WTC11 (cell line): ENCODE measurements at regions not wholly inside any gene's neighbourhood (a gene's known extent, or its start where the extent isn't known, plus 50 kb on each side); places are given as distances from the start of the nearest gene placed in this dataset.

ENCODE experiments used
- ATAC-seq: fragments of 200-7000 bp; cut with Tn5 transposase; 2 replicates; pipeline ENCODE4 v1.10.0; 2021; ENCODE audit warnings: mild to moderate bottlenecking, moderate library complexity
- CTCF ChIA-PET: fragments of 300-600 bp; sonication (Branson Sonifier 250); formaldehyde crosslinking; loops from one replicate; lab custom pipeline; 2021; ENCODE audit warnings: antibody characterized with exemption; lab: Charles Lee
- POLR2A ChIA-PET: fragments of 350-600 bp; sonication (Branson Sonifier 250); formaldehyde crosslinking; loops from one replicate; lab custom pipeline; 2021; ENCODE audit warnings: antibody characterized with exemption; lab: Charles Lee
- DNase-seq: peaks from one replicate; pipeline ENCODE4 v3.0.0; 2021; ENCODE audit warnings: low spot score
- H3K27ac Mint-ChIP-seq: 2 replicates; pipeline ENCODE4 v1.8.0; 2021; ENCODE audit warnings: mixed read lengths
- H3K27me3 Mint-ChIP-seq: 2 replicates; pipeline ENCODE4 v1.8.0; 2021; ENCODE audit warnings: low read depth, mild to moderate bottlenecking, moderate library complexity, mixed read lengths
- H3K36me3 Mint-ChIP-seq: 2 replicates; pipeline ENCODE4 v1.8.0; 2021; ENCODE audit warnings: mixed read lengths
- H3K4me1 Mint-ChIP-seq: 2 replicates; pipeline ENCODE4 v1.8.0; 2022; ENCODE audit warnings: mixed read lengths
- H3K4me3 Mint-ChIP-seq: 2 replicates; pipeline ENCODE4 v1.8.0; 2021; ENCODE audit warnings: mild to moderate bottlenecking, moderate library complexity, mixed read lengths
- H3K9me3 Mint-ChIP-seq: 2 replicates; pipeline ENCODE4 v1.8.0; 2021; ENCODE audit warnings: mixed read lengths
- EMX1 ChIP-seq: fragments of 250-450 bp; sonication (Bioruptor Pico); IDR thresholded peaks from 2 replicates; pipeline ENCODE4 v1.8.0; 2021; ENCODE audit warnings: mild to moderate bottlenecking
- ETV6 ChIP-seq: sonication (generic); formaldehyde crosslinking; IDR thresholded peaks from 2 replicates; pipeline ENCODE4 v1.8.1; 2022; ENCODE audit warnings: mild to moderate bottlenecking, missing genetic modification reagents
- FOXP1 ChIP-seq: sonication (generic); formaldehyde crosslinking; IDR thresholded peaks from 2 replicates; pipeline ENCODE4 v1.8.0; 2022; ENCODE audit warnings: missing genetic modification reagents, mild to moderate bottlenecking, moderate library complexity, borderline replicate concordance
- NFATC4 ChIP-seq: fragments of 250-450 bp; sonication (Bioruptor Pico); IDR thresholded peaks from 2 replicates; pipeline ENCODE4 v1.9.0; 2021; ENCODE audit warnings: mild to moderate bottlenecking
- NR1H2 ChIP-seq: sonication (generic); formaldehyde crosslinking; IDR thresholded peaks from 2 replicates; pipeline ENCODE4 v1.9.0; 2021; ENCODE audit warnings: mild to moderate bottlenecking, moderate library complexity, missing genetic modification reagents
- NR3C1 ChIP-seq: sonication (generic); formaldehyde crosslinking; conservative IDR thresholded peaks from 2 replicates; pipeline ENCODE4 v1.8.1; 2023; ENCODE audit warnings: low read depth, mild to moderate bottlenecking, missing genetic modification reagents
- SP1 ChIP-seq: sonication (generic); formaldehyde crosslinking; conservative IDR thresholded peaks from 2 replicates; pipeline ENCODE4 v1.8.1; 2022; ENCODE audit warnings: missing genetic modification reagents
- TCF7 ChIP-seq: sonication (generic); formaldehyde crosslinking; IDR thresholded peaks from 2 replicates; pipeline ENCODE4 v1.8.0; 2022; ENCODE audit warnings: mild to moderate bottlenecking, low read depth, missing genetic modification reagents, moderate library complexity
- TEAD4 ChIP-seq: sonication (generic); formaldehyde crosslinking; IDR thresholded peaks from 2 replicates; pipeline ENCODE4 v1.8.0; 2022; ENCODE audit warnings: mild to moderate bottlenecking, missing genetic modification reagents
- ZNF121 ChIP-seq: sonication (generic); formaldehyde crosslinking; IDR thresholded peaks from 2 replicates; pipeline ENCODE4 v1.8.0; 2023; ENCODE audit warnings: missing genetic modification reagents
- ZNF219 ChIP-seq: sonication (generic); formaldehyde crosslinking; IDR thresholded peaks from 2 replicates; pipeline ENCODE4 v1.8.0; 2023; ENCODE audit warnings: missing genetic modification reagents, mild to moderate bottlenecking, borderline replicate concordance
- ZNF317 ChIP-seq: sonication (generic); formaldehyde crosslinking; IDR thresholded peaks from 2 replicates; pipeline ENCODE4 v1.8.1; 2023; ENCODE audit warnings: low read depth, mild to moderate bottlenecking, moderate library complexity, missing genetic modification reagents, borderline replicate concordance
- ZNF396 ChIP-seq: fragments of 250-450 bp; sonication (Bioruptor Pico); IDR thresholded peaks from 2 replicates; pipeline ENCODE4 v1.8.0; 2021; ENCODE audit warnings: mild to moderate bottlenecking, moderate library complexity, borderline replicate concordance
- ZNF671 ChIP-seq: fragments of 250-450 bp; sonication (Bioruptor Pico); IDR thresholded peaks from 2 replicates; pipeline ENCODE4 v1.8.0; 2021; ENCODE audit warnings: mild to moderate bottlenecking
- TF ChIP-seq, protein P1 (sequence below): sonication (generic); formaldehyde crosslinking; IDR thresholded peaks from 2 replicates; pipeline ENCODE4 v1.8.1; 2023; ENCODE audit warnings: mild to moderate bottlenecking, missing genetic modification reagents, borderline replicate concordance
- TF ChIP-seq, protein P2 (sequence below): fragments of 250-450 bp; sonication (Bioruptor Pico); IDR thresholded peaks from 2 replicates; pipeline ENCODE4 v2.1.2; 2022; ENCODE audit warnings: mild to moderate bottlenecking, moderate library complexity
- TF ChIP-seq, protein P3 (sequence below): fragments of 250-450 bp; sonication (Bioruptor Pico); IDR thresholded peaks from 2 replicates; pipeline ENCODE4 v1.9.0; 2021; ENCODE audit warnings: moderate library complexity, mild to moderate bottlenecking, inconsistent platforms, borderline replicate concordance
- TF ChIP-seq, protein P4 (sequence below): sonication (generic); formaldehyde crosslinking; IDR thresholded peaks from 2 replicates; pipeline ENCODE4 v1.8.1; 2023; ENCODE audit warnings: mild to moderate bottlenecking, missing genetic modification reagents
- TF ChIP-seq, protein P5 (sequence below): sonication (generic); formaldehyde crosslinking; IDR thresholded peaks from 2 replicates; pipeline ENCODE4 v1.8.0; 2022; ENCODE audit warnings: missing genetic modification reagents
- TF ChIP-seq, protein P6 (sequence below): sonication (generic); formaldehyde crosslinking; IDR thresholded peaks from 2 replicates; pipeline ENCODE4 v1.8.1; 2022; ENCODE audit warnings: missing genetic modification reagents, borderline replicate concordance

DNA sequence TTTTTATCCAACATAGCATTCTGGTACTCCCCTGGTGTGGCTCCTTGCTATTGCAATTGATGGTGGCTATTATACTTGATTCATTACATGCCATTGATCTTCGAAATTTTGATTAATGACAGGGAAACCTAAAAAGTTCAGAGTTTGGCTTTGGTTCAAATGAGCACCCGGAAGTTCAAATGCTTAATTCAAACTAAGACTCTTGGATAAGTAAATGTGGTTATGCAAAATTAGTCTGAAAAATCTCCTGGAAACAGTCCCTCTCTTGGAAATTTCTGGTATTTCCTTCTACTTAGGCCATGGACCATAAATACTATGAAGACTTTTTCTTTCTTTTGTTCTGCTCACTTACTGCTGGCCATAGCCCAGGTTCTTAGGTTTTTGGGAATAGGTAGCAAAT is 65.3 kb upstream of the SMIM21 start:
- ChIA-PET POLR2A (no interaction called here), CTCF (no interaction called here)
- TF ChIP-seq SP1 (CRISPR knock-in tag) (no peak), EMX1 (CRISPR knock-in tag) (no peak), ETV6 (CRISPR knock-in tag) (no peak), NR3C1 (CRISPR knock-in tag) (no peak), TCF7 (no peak), ZNF671 (no peak), NR1H2 (CRISPR knock-in tag) (no peak), NFATC4 (CRISPR knock-in tag) (no peak), ZNF396 (CRISPR knock-in tag) (no peak), ZNF121 (CRISPR knock-in tag) (no peak), TEAD4 (CRISPR knock-in tag) (no peak)
- TF ChIP-seq, protein P1, sequence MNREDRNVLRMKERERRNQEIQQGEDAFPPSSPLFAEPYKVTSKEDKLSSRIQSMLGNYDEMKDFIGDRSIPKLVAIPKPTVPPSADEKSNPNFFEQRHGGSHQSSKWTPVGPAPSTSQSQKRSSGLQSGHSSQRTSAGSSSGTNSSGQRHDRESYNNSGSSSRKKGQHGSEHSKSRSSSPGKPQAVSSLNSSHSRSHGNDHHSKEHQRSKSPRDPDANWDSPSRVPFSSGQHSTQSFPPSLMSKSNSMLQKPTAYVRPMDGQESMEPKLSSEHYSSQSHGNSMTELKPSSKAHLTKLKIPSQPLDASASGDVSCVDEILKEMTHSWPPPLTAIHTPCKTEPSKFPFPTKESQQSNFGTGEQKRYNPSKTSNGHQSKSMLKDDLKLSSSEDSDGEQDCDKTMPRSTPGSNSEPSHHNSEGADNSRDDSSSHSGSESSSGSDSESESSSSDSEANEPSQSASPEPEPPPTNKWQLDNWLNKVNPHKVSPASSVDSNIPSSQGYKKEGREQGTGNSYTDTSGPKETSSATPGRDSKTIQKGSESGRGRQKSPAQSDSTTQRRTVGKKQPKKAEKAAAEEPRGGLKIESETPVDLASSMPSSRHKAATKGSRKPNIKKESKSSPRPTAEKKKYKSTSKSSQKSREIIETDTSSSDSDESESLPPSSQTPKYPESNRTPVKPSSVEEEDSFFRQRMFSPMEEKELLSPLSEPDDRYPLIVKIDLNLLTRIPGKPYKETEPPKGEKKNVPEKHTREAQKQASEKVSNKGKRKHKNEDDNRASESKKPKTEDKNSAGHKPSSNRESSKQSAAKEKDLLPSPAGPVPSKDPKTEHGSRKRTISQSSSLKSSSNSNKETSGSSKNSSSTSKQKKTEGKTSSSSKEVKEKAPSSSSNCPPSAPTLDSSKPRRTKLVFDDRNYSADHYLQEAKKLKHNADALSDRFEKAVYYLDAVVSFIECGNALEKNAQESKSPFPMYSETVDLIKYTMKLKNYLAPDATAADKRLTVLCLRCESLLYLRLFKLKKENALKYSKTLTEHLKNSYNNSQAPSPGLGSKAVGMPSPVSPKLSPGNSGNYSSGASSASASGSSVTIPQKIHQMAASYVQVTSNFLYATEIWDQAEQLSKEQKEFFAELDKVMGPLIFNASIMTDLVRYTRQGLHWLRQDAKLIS (CRISPR knock-in tag): no peak
- TF ChIP-seq, protein P2, sequence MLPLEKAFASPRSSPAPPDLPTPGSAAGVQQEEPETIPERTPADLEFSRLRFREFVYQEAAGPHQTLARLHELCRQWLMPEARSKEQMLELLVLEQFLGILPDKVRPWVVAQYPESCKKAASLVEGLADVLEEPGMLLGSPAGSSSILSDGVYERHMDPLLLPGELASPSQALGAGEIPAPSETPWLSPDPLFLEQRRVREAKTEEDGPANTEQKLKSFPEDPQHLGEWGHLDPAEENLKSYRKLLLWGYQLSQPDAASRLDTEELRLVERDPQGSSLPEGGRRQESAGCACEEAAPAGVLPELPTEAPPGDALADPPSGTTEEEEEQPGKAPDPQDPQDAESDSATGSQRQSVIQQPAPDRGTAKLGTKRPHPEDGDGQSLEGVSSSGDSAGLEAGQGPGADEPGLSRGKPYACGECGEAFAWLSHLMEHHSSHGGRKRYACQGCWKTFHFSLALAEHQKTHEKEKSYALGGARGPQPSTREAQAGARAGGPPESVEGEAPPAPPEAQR: no peak
- TF ChIP-seq, protein P3, sequence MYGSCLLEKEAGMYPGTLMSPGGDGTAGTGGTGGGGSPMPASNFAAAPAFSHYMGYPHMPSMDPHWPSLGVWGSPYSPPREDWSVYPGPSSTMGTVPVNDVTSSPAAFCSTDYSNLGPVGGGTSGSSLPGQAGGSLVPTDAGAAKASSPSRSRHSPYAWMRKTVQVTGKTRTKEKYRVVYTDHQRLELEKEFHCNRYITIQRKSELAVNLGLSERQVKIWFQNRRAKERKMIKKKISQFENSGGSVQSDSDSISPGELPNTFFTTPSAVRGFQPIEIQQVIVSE (CRISPR knock-in tag): no peak
- TF ChIP-seq, protein P4, sequence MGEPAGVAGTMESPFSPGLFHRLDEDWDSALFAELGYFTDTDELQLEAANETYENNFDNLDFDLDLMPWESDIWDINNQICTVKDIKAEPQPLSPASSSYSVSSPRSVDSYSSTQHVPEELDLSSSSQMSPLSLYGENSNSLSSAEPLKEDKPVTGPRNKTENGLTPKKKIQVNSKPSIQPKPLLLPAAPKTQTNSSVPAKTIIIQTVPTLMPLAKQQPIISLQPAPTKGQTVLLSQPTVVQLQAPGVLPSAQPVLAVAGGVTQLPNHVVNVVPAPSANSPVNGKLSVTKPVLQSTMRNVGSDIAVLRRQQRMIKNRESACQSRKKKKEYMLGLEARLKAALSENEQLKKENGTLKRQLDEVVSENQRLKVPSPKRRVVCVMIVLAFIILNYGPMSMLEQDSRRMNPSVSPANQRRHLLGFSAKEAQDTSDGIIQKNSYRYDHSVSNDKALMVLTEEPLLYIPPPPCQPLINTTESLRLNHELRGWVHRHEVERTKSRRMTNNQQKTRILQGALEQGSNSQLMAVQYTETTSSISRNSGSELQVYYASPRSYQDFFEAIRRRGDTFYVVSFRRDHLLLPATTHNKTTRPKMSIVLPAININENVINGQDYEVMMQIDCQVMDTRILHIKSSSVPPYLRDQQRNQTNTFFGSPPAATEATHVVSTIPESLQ: no peak
- Mint-ChIP-seq H3K36me3 (no peaks in the 10 kb centered on the region), H3K4me1 (peaks cover 3% of the 10 kb centered on the region; the same call in 1 of the 2 replicates), H3K4me3 (no peak overlapping the region), H3K27me3 (no peaks in the 10 kb centered on the region), H3K27ac (no peak overlapping the region), H3K9me3 (no peaks in the 10 kb centered on the region)
- DNase-seq: no peak
- ATAC-seq: no peak

DNA sequence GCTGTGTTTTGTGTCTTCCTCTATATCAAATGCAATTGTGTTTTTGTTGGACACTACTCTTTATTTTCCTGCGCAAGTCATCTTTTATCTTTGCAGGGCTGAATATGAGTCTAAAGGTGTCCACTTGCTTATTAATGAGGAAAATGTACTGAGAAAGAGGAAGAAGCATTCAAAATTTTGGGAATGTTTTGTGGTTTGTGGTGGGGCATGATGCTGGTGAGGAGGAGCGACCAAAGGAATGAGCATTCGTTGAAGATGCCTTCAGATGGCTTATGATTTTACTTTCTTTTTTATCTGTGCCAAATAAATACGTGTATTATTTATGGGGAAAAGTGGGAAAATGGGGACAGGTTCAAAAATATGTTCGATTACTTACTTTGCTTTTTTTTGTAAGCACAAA is 63.9 kb upstream of the SMIM21 start:
- no peaks in the 10 kb centered on the region for H3K27me3 Mint-ChIP-seq

More for the DNA sequence above, 63.9 kb upstream of the SMIM21 start:
- ATAC-seq: no peak
- TF ChIP-seq FOXP1 (CRISPR knock-in tag) (no peak), ZNF219 (no peak), ZNF317 (no peak)
- TF ChIP-seq, protein P5, sequence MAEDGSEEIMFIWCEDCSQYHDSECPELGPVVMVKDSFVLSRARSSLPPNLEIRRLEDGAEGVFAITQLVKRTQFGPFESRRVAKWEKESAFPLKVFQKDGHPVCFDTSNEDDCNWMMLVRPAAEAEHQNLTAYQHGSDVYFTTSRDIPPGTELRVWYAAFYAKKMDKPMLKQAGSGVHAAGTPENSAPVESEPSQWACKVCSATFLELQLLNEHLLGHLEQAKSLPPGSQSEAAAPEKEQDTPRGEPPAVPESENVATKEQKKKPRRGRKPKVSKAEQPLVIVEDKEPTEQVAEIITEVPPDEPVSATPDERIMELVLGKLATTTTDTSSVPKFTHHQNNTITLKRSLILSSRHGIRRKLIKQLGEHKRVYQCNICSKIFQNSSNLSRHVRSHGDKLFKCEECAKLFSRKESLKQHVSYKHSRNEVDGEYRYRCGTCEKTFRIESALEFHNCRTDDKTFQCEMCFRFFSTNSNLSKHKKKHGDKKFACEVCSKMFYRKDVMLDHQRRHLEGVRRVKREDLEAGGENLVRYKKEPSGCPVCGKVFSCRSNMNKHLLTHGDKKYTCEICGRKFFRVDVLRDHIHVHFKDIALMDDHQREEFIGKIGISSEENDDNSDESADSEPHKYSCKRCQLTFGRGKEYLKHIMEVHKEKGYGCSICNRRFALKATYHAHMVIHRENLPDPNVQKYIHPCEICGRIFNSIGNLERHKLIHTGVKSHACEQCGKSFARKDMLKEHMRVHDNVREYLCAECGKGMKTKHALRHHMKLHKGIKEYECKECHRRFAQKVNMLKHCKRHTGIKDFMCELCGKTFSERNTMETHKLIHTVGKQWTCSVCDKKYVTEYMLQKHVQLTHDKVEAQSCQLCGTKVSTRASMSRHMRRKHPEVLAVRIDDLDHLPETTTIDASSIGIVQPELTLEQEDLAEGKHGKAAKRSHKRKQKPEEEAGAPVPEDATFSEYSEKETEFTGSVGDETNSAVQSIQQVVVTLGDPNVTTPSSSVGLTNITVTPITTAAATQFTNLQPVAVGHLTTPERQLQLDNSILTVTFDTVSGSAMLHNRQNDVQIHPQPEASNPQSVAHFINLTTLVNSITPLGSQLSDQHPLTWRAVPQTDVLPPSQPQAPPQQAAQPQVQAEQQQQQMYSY: no peak
- TF ChIP-seq, protein P6, sequence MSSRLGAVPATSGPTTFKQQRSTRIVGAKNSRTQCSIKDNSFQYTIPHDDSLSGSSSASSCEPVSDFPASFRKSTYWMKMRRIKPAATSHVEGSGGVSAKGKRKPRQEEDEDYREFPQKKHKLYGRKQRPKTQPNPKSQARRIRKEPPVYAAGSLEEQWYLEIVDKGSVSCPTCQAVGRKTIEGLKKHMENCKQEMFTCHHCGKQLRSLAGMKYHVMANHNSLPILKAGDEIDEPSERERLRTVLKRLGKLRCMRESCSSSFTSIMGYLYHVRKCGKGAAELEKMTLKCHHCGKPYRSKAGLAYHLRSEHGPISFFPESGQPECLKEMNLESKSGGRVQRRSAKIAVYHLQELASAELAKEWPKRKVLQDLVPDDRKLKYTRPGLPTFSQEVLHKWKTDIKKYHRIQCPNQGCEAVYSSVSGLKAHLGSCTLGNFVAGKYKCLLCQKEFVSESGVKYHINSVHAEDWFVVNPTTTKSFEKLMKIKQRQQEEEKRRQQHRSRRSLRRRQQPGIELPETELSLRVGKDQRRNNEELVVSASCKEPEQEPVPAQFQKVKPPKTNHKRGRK (CRISPR knock-in tag): no peak
- TF ChIP-seq, all 79 proteins: peak for 0
- Mint-ChIP-seq H3K4me3 (no peak overlapping the region), H3K36me3 (no peaks in the 10 kb centered on the region), H3K9me3 (peaks cover 2% of the 10 kb centered on the region), H3K4me1 (peaks cover 3% of the 10 kb centered on the region; the same call in 1 of the 2 replicates), H3K27ac (no peak overlapping the region)
- POLR2A ChIA-PET: no interaction called here
- CTCF ChIA-PET: no interaction called here
- no peak for DNase-seq
